ENCODE measurements at regions not wholly inside any gene's neighbourhood (a gene's known extent, or its start where the extent isn't known, plus 50 kb on each side); places are given as distances from the start of the nearest gene placed in this dataset.

DNA sequence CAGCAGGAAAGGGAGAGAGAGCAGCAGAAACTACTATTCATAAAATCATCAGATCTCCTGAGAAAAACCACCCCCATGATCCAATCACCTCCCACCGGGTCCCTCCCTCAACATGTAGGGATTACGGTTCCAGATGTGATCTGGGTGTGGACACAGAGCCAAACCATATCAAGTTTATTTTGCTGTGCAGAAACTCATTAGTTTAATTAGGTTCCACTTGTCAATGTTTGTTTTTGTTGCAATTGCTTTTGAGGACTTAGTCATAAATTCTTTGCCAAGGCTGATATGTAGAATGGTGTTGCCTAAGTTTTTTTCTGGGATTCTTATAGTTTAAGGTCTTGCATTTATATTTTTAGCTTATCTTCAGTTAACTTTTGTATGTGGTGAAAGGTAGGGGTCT is 422.0 kb upstream of the HS3ST5 start:
- CTCF ChIA-PET: no interaction called here
- no peak for DNase-seq
- POLR2A ChIA-PET: no interaction called here

DNA sequence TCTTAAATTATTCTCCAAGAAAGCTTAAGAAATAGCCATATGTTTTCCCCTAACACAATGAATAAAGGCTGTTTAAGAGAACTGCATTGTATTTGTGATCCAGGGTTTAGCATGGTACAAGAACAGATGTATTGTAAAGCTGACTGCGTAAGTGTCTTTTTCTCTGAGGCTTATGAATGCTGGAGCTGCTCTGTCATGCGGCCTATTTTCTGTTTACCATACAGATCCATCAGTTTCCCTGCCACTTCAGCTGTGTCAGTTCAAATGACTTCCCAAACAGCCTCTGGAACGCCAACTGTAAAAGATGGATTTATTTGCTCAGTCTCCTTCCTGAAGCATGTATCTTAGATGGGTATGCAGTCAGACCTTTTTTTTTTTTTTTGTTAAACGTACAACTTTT is 419.3 kb upstream of the HS3ST5 start:
- Histone ChIP-seq H3K4me1 (ENCODE audit: control insufficient read depth in 1 of 2, insufficient read depth in 2 of 2, low read depth in 1 of 2, low read length in 1 of 2) (no peaks in the 10 kb centered on the region), H3K27me3 (ENCODE audit: insufficient read depth) (no peaks in the 10 kb centered on the region), H4K20me1 (ENCODE audit: insufficient read depth) (no peaks in the 10 kb centered on the region), H3K4me2 (no peak overlapping the region), H3K9me3 (no peaks in the 10 kb centered on the region), H3K36me3 (replicated peaks in 1 of 2; ENCODE audit: control insufficient read depth in 1 of 2, insufficient read depth in 2 of 2, low read length in 1 of 2) (no peaks in the 10 kb centered on the region), H3K4me3 (ENCODE audit: low read depth in 2 of 2, low read length in 1 of 2) (no peak overlapping the region), H2AFZ (ENCODE audit: low read depth) (no peak overlapping the region), H3K79me2 (ENCODE audit: insufficient read depth) (no peaks in the 10 kb centered on the region), H3F3A (replicated peaks; ENCODE audit: insufficient read depth) (no peaks in the 10 kb centered on the region), H3K9me2 (no peaks in the 10 kb centered on the region), H3K9ac (no peak overlapping the region), H3K27ac (ENCODE audit: low read depth in 2 of 2, low read length in 1 of 2) (no peak overlapping the region)
- DNase-seq: no peak
- WGBS (ENCODE audit: low lambda C conversion rate): 46% methylated on average over 4 of the region's 4 CpGs
- ChIA-PET POLR2A (no interaction called here), CTCF (interaction anchor here (0.7 to 1.1 kb wide), 2 partner anchors 14 to 315 kb away, joined by 4 to 5 read pairs; no protein-coding TSS in a partner anchor)
- TF ChIP-seq FOSL2 (IDR thresholded peaks at IDR 0.05; ENCODE audit: borderline replicate concordance, low read depth) (no peak), YY1 (IDR thresholded peaks at IDR 0.05; ENCODE audit: low read depth) (no peak), CHD2 (IDR thresholded peaks at IDR 0.05; ENCODE audit: low read length, partially characterized antibody) (no peak), NRF1 (IDR thresholded peaks at IDR 0.05; ENCODE audit: low read depth, low read length) (no peak), RAD21 (IDR thresholded peaks at IDR 0.05; ENCODE audit: low read length) (no peak), EP300 (IDR thresholded peaks at IDR 0.05; ENCODE audit: borderline replicate concordance in 1 of 2, low read depth in 1 of 2, low read length in 1 of 2) (no peak), RXRA (IDR thresholded peaks at IDR 0.05; ENCODE audit: borderline replicate concordance, low read depth) (no peak), TEAD4 (IDR thresholded peaks at IDR 0.05; ENCODE audit: borderline replicate concordance, insufficient read depth) (no peak), JUND (IDR thresholded peaks at IDR 0.05) (no peak), SMC3 (IDR thresholded peaks at IDR 0.05; ENCODE audit: low read depth, low read length) (no peak)
- TF ChIP-seq, protein P1, sequence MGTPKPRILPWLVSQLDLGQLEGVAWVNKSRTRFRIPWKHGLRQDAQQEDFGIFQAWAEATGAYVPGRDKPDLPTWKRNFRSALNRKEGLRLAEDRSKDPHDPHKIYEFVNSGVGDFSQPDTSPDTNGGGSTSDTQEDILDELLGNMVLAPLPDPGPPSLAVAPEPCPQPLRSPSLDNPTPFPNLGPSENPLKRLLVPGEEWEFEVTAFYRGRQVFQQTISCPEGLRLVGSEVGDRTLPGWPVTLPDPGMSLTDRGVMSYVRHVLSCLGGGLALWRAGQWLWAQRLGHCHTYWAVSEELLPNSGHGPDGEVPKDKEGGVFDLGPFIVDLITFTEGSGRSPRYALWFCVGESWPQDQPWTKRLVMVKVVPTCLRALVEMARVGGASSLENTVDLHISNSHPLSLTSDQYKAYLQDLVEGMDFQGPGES (IDR thresholded peaks at IDR 0.05; ENCODE audit: low read depth, low read length): no peak
- TF ChIP-seq, protein P2, sequence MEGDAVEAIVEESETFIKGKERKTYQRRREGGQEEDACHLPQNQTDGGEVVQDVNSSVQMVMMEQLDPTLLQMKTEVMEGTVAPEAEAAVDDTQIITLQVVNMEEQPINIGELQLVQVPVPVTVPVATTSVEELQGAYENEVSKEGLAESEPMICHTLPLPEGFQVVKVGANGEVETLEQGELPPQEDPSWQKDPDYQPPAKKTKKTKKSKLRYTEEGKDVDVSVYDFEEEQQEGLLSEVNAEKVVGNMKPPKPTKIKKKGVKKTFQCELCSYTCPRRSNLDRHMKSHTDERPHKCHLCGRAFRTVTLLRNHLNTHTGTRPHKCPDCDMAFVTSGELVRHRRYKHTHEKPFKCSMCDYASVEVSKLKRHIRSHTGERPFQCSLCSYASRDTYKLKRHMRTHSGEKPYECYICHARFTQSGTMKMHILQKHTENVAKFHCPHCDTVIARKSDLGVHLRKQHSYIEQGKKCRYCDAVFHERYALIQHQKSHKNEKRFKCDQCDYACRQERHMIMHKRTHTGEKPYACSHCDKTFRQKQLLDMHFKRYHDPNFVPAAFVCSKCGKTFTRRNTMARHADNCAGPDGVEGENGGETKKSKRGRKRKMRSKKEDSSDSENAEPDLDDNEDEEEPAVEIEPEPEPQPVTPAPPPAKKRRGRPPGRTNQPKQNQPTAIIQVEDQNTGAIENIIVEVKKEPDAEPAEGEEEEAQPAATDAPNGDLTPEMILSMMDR (IDR thresholded peaks at IDR 0.05): no peak
- TF ChIP-seq, protein P3, sequence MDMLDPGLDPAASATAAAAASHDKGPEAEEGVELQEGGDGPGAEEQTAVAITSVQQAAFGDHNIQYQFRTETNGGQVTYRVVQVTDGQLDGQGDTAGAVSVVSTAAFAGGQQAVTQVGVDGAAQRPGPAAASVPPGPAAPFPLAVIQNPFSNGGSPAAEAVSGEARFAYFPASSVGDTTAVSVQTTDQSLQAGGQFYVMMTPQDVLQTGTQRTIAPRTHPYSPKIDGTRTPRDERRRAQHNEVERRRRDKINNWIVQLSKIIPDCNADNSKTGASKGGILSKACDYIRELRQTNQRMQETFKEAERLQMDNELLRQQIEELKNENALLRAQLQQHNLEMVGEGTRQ (IDR thresholded peaks at IDR 0.05; ENCODE audit: borderline replicate concordance, low read depth, low read length): no peak
- TF ChIP-seq, protein P4, sequence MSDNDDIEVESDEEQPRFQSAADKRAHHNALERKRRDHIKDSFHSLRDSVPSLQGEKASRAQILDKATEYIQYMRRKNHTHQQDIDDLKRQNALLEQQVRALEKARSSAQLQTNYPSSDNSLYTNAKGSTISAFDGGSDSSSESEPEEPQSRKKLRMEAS (IDR thresholded peaks at IDR 0.05; ENCODE audit: low read depth): no peak

More for the DNA sequence above, 422.0 kb upstream of the HS3ST5 start:
- Histone ChIP-seq H3K4me3 (ENCODE audit: low read depth in 2 of 2, low read length in 1 of 2) (no peak overlapping the region), H3F3A (replicated peaks; ENCODE audit: insufficient read depth) (no peaks in the 10 kb centered on the region), H3K9ac (no peak overlapping the region), H3K79me2 (ENCODE audit: insufficient read depth) (no peaks in the 10 kb centered on the region), H3K4me1 (ENCODE audit: control insufficient read depth in 1 of 2, insufficient read depth in 2 of 2, low read depth in 1 of 2, low read length in 1 of 2) (peaks cover 0 to 2% of the 10 kb centered on the region in 2 experiments; a peak in 1 of 4 replicates), H2AFZ (ENCODE audit: low read depth) (no peak overlapping the region), H3K9me3 (no peaks in the 10 kb centered on the region), H3K36me3 (replicated peaks in 1 of 2; ENCODE audit: control insufficient read depth in 1 of 2, insufficient read depth in 2 of 2, low read length in 1 of 2) (no peaks in the 10 kb centered on the region), H4K20me1 (ENCODE audit: insufficient read depth) (no peaks in the 10 kb centered on the region), H3K9me2 (no peaks in the 10 kb centered on the region), H3K4me2 (no peak overlapping the region), H3K27ac (ENCODE audit: low read depth in 2 of 2, low read length in 1 of 2) (no peak overlapping the region), H3K27me3 (ENCODE audit: insufficient read depth) (no peaks in the 10 kb centered on the region)
- WGBS (ENCODE audit: low lambda C conversion rate): 63% methylated on average over 2 of the region's 2 CpGs
- TF ChIP-seq, protein P5, sequence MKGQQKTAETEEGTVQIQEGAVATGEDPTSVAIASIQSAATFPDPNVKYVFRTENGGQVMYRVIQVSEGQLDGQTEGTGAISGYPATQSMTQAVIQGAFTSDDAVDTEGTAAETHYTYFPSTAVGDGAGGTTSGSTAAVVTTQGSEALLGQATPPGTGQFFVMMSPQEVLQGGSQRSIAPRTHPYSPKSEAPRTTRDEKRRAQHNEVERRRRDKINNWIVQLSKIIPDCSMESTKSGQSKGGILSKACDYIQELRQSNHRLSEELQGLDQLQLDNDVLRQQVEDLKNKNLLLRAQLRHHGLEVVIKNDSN (IDR thresholded peaks at IDR 0.05; ENCODE audit: borderline replicate concordance, low read depth): no peak
- TF ChIP-seq MEF2A (IDR thresholded peaks at IDR 0.05; ENCODE audit: borderline replicate concordance, low read depth) (no peak), FOXM1 (IDR thresholded peaks at IDR 0.05; ENCODE audit: low read depth) (no peak), POLR2AphosphoS5 (IDR thresholded peaks at IDR 0.05; ENCODE audit: low read depth, low read length) (no peak), MXI1 (IDR thresholded peaks at IDR 0.05; ENCODE audit: low read depth, low read length) (no peak), FOXJ3 (CRISPR knock-in tag; IDR thresholded peaks at IDR 0.05) (no peak)
- TF ChIP-seq, protein P1 (IDR thresholded peaks at IDR 0.05; ENCODE audit: low read depth, low read length): no peak

Data from SK-N-SH (cell line).